Epithelial cell of esophagus (primary cell): ENCODE measurements at regions not wholly inside any gene's neighbourhood (a gene's known extent, or its start where the extent isn't known, plus 50 kb on each side); places are given as distances from the start of the nearest gene placed in this dataset.

Source experiments
- DNase-seq: peaks from one replicate; pipeline ENCODE4 v3.0.0; 2010; ENCODE audit warnings: low read depth
- H3K4me3 ChIP-seq: 2 replicates; pipeline ENCODE4 v1.5.1; 2011; ENCODE audit warnings: mild to moderate bottlenecking, low read length, control low read depth
- TF ChIP-seq, protein P1 (sequence below): IDR thresholded peaks from 2 replicates; pipeline ENCODE4 v1.5.1; 2011; ENCODE audit warnings: low read depth, mild to moderate bottlenecking, low read length, control low read depth, inconsistent platforms; ENCODE audit not compliant: insufficient read depth; ENCODE audit errors: missing control alignments

DNA sequence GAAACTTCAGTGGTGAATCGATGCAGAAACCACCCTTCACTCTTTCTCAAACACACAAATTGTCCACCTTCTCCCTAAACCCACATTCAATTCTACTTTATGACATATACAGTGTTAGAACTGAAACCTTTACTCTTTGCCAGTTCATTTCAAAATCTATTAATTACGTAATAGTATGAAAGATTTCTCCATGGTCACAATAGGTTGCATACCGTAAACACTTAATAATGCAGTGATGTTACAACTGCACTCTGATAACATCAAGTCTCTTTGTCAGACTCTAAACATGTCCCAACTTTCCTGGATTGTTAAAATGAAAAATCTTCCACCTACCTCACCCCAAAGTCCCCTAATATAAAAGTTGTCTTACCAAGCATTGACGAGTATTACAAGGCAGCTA lies 111.8 kb upstream of the PROK2 start:
- no peak overlapping the region for H3K4me3 ChIP-seq
- TF ChIP-seq, protein P1, sequence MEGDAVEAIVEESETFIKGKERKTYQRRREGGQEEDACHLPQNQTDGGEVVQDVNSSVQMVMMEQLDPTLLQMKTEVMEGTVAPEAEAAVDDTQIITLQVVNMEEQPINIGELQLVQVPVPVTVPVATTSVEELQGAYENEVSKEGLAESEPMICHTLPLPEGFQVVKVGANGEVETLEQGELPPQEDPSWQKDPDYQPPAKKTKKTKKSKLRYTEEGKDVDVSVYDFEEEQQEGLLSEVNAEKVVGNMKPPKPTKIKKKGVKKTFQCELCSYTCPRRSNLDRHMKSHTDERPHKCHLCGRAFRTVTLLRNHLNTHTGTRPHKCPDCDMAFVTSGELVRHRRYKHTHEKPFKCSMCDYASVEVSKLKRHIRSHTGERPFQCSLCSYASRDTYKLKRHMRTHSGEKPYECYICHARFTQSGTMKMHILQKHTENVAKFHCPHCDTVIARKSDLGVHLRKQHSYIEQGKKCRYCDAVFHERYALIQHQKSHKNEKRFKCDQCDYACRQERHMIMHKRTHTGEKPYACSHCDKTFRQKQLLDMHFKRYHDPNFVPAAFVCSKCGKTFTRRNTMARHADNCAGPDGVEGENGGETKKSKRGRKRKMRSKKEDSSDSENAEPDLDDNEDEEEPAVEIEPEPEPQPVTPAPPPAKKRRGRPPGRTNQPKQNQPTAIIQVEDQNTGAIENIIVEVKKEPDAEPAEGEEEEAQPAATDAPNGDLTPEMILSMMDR = no peak
- peak; percentile 31 for DNase-seq

GRCh38 chr3:71893702-71894479 lies 108.9 kb upstream of the PROK2 start:
- TF ChIP-seq, protein P1 = no peak
- peak; percentile 40 for DNase-seq
- H3K4me3 ChIP-seq = no peak overlapping the region

- no peak for DNase-seq
- no peak overlapping the region for H3K4me3 ChIP-seq
- TF ChIP-seq, protein P1 = no peak
Measured at GRCh38 chr3:71893122-71893521, 108.2 kb upstream of the PROK2 start.

DNA sequence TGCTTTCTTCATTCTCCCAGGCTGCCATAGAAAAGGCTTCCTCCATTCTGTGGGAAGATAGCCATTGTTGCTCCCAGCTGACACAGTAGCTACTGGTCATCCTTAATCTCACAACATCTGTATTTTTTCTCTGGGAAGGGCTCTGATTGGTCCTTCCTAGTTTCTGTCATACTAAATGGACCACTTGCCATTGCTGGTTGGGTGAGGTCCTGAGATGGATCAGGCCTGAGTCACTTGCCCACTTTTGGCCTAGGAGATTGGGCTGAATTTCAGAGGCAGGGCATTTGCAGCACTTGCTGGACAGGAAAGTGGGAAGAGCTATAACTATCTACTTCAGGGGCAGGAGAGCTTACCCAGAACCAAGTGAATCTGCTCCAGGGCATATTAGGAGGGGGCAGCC lies 106.5 kb upstream of the PROK2 start:
- H3K4me3 ChIP-seq = no peak overlapping the region
- TF ChIP-seq, protein P1 = no peak
- DNase-seq = no peak

GRCh38 chr3:71890356-71890931 lies 105.5 kb upstream of the PROK2 start:
- TF ChIP-seq, protein P1 = no peak
- DNase-seq = no peak
- H3K4me3 ChIP-seq = no peak overlapping the region

GRCh38 chr3:71887256-71887655 lies 102.3 kb upstream of the PROK2 start:
- TF ChIP-seq, protein P1 = no peak
- DNase-seq = no peak
- H3K4me3 ChIP-seq = no peak overlapping the region
